Ishikawa (cell line): ENCODE measurements at regions not wholly inside any gene's neighbourhood (a gene's known extent, or its start where the extent isn't known, plus 50 kb on each side); places are given as distances from the start of the nearest gene placed in this dataset.

Experiments used
- EGR1 ChIP-seq: IDR thresholded peaks from 2 replicates; pipeline ENCODE4 v1.6.1; 2012
- TEAD4 ChIP-seq: IDR thresholded peaks from 2 replicates; pipeline ENCODE4 v1.6.1; 2012
- TF ChIP-seq, protein P1 (sequence below): IDR thresholded peaks from 2 replicates; pipeline ENCODE4 v1.6.1; 2012

DNA sequence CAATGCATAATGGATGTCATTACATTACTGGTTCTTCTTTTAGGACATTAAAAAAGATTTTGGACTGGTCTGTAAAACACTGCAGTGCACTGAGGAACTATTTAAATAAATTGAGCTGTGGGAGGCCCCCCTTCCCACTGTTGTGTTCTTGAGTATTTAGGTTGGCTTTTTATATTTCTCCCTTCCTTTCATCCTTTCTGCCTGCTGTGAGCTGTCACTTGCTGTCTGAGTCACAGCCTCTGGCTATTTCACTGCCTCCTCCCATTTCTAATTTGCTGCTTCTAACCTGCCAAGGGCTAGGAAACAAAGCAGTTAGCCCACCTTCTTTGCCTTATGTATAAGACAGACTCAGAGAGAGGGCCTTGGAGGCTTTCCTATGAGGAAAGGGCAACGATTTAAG is 89.0 kb upstream of the FNDC3B start:
- TF ChIP-seq TEAD4: no peak
- TF ChIP-seq, protein P1, sequence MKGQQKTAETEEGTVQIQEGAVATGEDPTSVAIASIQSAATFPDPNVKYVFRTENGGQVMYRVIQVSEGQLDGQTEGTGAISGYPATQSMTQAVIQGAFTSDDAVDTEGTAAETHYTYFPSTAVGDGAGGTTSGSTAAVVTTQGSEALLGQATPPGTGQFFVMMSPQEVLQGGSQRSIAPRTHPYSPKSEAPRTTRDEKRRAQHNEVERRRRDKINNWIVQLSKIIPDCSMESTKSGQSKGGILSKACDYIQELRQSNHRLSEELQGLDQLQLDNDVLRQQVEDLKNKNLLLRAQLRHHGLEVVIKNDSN: no peak
- TF ChIP-seq EGR1: no peak
